ENCODE measurements at regions not wholly inside any gene's neighbourhood (a gene's known extent, or its start where the extent isn't known, plus 50 kb on each side); places are given as distances from the start of the nearest gene placed in this dataset.

DNA sequence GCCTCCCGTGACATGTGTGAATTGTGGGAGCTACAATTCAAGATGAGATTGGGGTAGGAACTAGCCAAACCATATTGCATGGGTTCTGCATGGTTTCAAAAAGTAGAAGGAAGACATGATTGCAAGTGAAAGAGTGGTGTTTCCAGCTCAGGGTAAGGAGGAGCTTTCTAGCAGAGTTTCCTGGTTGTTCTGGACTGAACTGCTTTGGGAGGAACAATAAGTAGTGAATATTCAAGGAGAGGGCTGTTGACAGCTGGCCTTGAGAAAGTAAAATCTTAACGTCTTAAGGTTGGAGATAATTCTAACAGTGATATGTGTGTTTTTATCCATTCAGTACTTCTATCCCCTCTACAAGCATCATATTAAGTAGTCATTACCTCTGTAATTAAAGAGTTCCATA is 62.2 kb upstream of the PRKG1 start:
- TF ChIP-seq, protein P1, sequence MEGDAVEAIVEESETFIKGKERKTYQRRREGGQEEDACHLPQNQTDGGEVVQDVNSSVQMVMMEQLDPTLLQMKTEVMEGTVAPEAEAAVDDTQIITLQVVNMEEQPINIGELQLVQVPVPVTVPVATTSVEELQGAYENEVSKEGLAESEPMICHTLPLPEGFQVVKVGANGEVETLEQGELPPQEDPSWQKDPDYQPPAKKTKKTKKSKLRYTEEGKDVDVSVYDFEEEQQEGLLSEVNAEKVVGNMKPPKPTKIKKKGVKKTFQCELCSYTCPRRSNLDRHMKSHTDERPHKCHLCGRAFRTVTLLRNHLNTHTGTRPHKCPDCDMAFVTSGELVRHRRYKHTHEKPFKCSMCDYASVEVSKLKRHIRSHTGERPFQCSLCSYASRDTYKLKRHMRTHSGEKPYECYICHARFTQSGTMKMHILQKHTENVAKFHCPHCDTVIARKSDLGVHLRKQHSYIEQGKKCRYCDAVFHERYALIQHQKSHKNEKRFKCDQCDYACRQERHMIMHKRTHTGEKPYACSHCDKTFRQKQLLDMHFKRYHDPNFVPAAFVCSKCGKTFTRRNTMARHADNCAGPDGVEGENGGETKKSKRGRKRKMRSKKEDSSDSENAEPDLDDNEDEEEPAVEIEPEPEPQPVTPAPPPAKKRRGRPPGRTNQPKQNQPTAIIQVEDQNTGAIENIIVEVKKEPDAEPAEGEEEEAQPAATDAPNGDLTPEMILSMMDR (conservative IDR thresholded peaks at IDR 0.05): no peak
- no peak for TF ChIP-seq EZH2 (IDR thresholded peaks at IDR 0.05; ENCODE audit: low read depth)
